Hepatocyte (in vitro differentiated cells): ENCODE measurements at regions not wholly inside any gene's neighbourhood (a gene's known extent, or its start where the extent isn't known, plus 50 kb on each side); places are given as distances from the start of the nearest gene placed in this dataset.

Experiments used
- EZH2 ChIP-seq: fragments of 200-600 bp; sonication (generic); IDR thresholded peaks from 2 replicates; pipeline ENCODE4 v1.6.1; 2016; ENCODE audit warnings: antibody characterized with exemption, mild to moderate bottlenecking, borderline replicate concordance
- TF ChIP-seq, protein P1 (sequence below): fragments of 200-600 bp; sonication (generic); IDR thresholded peaks from 2 replicates; pipeline ENCODE4 v1.5.1; 2016; ENCODE audit warnings: antibody characterized with exemption, mild to moderate bottlenecking; ENCODE audit not compliant: poor library complexity

DNA sequence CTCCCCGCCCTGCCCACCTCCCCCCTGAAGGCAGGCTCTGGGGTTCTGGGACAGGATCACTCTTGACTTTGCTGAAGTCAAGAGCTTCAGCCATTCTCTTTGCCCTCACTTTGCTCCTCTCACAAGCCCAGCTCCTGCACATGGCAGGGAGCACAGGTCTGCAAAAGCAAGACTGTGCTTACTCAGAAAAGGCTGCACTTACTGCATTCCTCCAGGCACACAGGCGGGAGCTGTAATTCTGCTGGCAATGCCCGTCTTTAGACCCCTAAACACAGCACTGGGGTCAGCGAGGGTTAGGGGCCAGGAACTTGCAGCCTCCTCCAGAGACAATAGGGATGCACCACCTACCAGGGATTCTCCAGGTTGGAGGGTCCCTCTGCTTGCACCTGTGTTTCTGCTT is 523.7 kb downstream of the TCERG1L start:
- TF ChIP-seq, protein P1, sequence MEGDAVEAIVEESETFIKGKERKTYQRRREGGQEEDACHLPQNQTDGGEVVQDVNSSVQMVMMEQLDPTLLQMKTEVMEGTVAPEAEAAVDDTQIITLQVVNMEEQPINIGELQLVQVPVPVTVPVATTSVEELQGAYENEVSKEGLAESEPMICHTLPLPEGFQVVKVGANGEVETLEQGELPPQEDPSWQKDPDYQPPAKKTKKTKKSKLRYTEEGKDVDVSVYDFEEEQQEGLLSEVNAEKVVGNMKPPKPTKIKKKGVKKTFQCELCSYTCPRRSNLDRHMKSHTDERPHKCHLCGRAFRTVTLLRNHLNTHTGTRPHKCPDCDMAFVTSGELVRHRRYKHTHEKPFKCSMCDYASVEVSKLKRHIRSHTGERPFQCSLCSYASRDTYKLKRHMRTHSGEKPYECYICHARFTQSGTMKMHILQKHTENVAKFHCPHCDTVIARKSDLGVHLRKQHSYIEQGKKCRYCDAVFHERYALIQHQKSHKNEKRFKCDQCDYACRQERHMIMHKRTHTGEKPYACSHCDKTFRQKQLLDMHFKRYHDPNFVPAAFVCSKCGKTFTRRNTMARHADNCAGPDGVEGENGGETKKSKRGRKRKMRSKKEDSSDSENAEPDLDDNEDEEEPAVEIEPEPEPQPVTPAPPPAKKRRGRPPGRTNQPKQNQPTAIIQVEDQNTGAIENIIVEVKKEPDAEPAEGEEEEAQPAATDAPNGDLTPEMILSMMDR = no peak
- no peak for TF ChIP-seq EZH2
